SW 1271 (cell line): ENCODE measurements at regions not wholly inside any gene's neighbourhood (a gene's known extent, or its start where the extent isn't known, plus 50 kb on each side); places are given as distances from the start of the nearest gene placed in this dataset.
A peak's percentile ranks its signal among the peaks of the same experiment; 100 is the strongest.
"Not testable (repeated sequence)": the region's sequence is repeated elsewhere in the genome, so short reads cannot be mapped to it uniquely, and the experiment has no call there.

ENCODE experiments used
- DNase-seq, 2 experiments: peaks; one replicate each; lab custom pipeline; 2025; lab: John Stamatoyannopoulos, UW

- DNase-seq = not testable (repeated sequence)
These were observed 106.0 kb downstream of the SPATA18 start for GRCh38 chr4:52157071-52157470.

GRCh38 chr4:52157641-52158316, 106.7 kb downstream of the SPATA18 start:
- DNase-seq = no peak

GRCh38 chr4:52160859-52161258, 109.8 kb downstream of the SPATA18 start:
- DNase-seq = no peak

- no peak for DNase-seq
These were observed 113.0 kb downstream of the SPATA18 start for GRCh38 chr4:52164116-52164515.

- DNase-seq = no peak
These were observed 121.1 kb downstream of the SPATA18 start for GRCh38 chr4:52172166-52172565.

- no peak for DNase-seq
These were observed 122.5 kb downstream of the SPATA18 start for GRCh38 chr4:52173470-52174045.

- no peak for DNase-seq
These were observed 136.5 kb downstream of the SPATA18 start for GRCh38 chr4:52187603-52188002.

- no peak for DNase-seq
These were observed 140.9 kb downstream of the SPATA18 start for GRCh38 chr4:52192001-52192400.

- no peak for DNase-seq
These were observed 141.6 kb downstream of the SPATA18 start for GRCh38 chr4:52192721-52193135.

GRCh38 chr4:52195869-52196268, 144.8 kb downstream of the SPATA18 start:
- no peak for DNase-seq

- no peak for DNase-seq
These were observed 145.6 kb downstream of the SPATA18 start for GRCh38 chr4:52196606-52197130.

- no peak for DNase-seq
These were observed 146.2 kb downstream of the SPATA18 start for GRCh38 chr4:52197306-52197705.

GRCh38 chr4:52198294-52198693, 147.2 kb downstream of the SPATA18 start:
- DNase-seq = no peak

- DNase-seq = peak; percentile 2 to 53
These were observed 148.7 kb downstream of the SPATA18 start for GRCh38 chr4:52199574-52200338.

GRCh38 chr4:52200339-52200725, 149.2 kb downstream of the SPATA18 start:
- no peak for DNase-seq

- no peak for DNase-seq
These were observed 150.6 kb downstream of the SPATA18 start for GRCh38 chr4:52201715-52202114.

GRCh38 chr4:52202251-52202779, 151.2 kb downstream of the SPATA18 start:
- no peak for DNase-seq

- no peak for DNase-seq
These were observed 151.8 kb downstream of the SPATA18 start for GRCh38 chr4:52202931-52203330.

- no peak for DNase-seq
These were observed 152.2 kb downstream of the SPATA18 start for GRCh38 chr4:52203351-52203750.

GRCh38 chr4:52204921-52205320, 153.8 kb downstream of the SPATA18 start:
- DNase-seq = no peak

- DNase-seq = not testable (repeated sequence)
These were observed 156.0 kb downstream of the SPATA18 start for GRCh38 chr4:52207146-52207545.

GRCh38 chr4:52212702-52213101, 161.6 kb downstream of the SPATA18 start:
- no peak for DNase-seq

GRCh38 chr4:52231526-52231925, 180.4 kb downstream of the SPATA18 start:
- no peak for DNase-seq
